ENCODE measurements at regions not wholly inside any gene's neighbourhood (a gene's known extent, or its start where the extent isn't known, plus 50 kb on each side); places are given as distances from the start of the nearest gene placed in this dataset.

DNA sequence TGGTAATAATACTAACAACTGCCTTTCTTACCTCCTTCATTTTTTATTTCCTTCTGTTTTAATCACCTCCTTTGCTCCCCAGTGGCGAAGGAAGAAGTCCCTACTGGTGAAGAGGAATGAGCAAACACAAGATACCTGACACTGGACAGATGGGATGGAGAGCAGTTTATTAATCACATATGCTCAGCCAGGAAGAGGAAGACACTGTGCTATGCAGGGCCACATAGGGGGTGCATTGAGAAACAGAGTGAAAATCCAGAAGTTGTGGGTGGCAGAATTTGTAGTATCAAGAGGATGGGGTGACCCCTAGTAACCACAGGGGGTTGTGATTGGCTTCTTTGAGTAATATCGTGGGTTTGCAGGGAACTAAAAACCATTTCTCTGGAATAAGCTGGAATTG is 1041.9 kb downstream of the OTOL1 start:
- no peak for TF ChIP-seq POLR2A (IDR thresholded peaks at IDR 0.05)
- TF ChIP-seq, protein P1, sequence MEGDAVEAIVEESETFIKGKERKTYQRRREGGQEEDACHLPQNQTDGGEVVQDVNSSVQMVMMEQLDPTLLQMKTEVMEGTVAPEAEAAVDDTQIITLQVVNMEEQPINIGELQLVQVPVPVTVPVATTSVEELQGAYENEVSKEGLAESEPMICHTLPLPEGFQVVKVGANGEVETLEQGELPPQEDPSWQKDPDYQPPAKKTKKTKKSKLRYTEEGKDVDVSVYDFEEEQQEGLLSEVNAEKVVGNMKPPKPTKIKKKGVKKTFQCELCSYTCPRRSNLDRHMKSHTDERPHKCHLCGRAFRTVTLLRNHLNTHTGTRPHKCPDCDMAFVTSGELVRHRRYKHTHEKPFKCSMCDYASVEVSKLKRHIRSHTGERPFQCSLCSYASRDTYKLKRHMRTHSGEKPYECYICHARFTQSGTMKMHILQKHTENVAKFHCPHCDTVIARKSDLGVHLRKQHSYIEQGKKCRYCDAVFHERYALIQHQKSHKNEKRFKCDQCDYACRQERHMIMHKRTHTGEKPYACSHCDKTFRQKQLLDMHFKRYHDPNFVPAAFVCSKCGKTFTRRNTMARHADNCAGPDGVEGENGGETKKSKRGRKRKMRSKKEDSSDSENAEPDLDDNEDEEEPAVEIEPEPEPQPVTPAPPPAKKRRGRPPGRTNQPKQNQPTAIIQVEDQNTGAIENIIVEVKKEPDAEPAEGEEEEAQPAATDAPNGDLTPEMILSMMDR (IDR thresholded peaks at IDR 0.05), result no peak

Data from tibial nerve (tissue), 3 donors.